ENCODE measurements at regions not wholly inside any gene's neighbourhood (a gene's known extent, or its start where the extent isn't known, plus 50 kb on each side); places are given as distances from the start of the nearest gene placed in this dataset.

DNA sequence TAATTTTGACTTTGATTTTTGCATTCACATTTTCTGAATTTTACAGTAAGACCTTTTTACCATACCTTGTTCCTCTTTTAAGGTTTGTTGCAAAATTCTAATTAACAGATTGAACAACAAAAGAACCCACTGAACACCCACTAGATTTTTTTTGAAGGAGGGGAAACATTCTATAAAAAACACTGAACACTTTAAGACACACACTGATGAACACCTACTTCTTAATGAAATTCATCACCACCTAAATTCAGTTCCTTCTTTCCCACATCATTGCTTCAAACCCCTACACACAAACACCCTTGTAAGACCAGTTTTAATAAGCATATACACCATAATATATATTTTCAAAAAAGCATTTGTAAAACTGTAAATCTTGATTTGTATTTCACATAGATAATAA, 559.0 kb upstream of the MEF2C start:
- TF ChIP-seq ZNF274 (IDR thresholded peaks at IDR 0.05; ENCODE audit: low read depth, low read length) (no peak), YY1 (IDR thresholded peaks at IDR 0.05; ENCODE audit: insufficient read depth, insufficient read length) (no peak), SUZ12 (IDR thresholded peaks at IDR 0.05; ENCODE audit: extremely low read depth, insufficient read depth, insufficient read length) (no peak)

Measured in NT2/D1 (cell line).